ENCODE measurements at regions not wholly inside any gene's neighbourhood (a gene's known extent, or its start where the extent isn't known, plus 50 kb on each side); places are given as distances from the start of the nearest gene placed in this dataset.

DNA sequence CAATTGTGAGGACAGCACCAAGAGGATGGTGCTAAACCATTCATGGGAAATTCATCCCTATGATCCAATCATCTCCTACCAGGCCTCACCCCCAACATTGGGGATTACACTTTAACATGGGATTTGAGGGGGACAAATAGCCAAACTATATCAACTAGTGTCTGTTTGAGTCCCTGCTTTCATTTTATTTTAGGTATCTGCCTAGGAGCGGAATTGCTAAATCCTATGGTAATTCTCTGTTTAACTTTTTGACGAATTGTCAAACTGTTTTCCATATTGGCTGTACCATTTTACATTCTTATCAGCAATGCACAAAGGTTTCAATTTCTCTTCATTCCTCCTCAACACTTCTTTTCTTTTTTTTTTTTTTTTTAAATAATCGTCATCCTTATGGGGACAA, 318.4 kb upstream of the NRP1 start:
- Histone ChIP-seq H3K18ac (ENCODE audit: extremely low read depth, low read length) (no peak overlapping the region), H3K23me2 (ENCODE audit: low read depth, low read length) (no peaks in the 10 kb centered on the region), H2AFZ (ENCODE audit: low read length) (no peak overlapping the region), H4K20me1 (replicated peaks in 1 of 2; ENCODE audit: control insufficient read depth in 1 of 2, insufficient read depth in 2 of 2, low read length in 2 of 2) (no peaks in the 10 kb centered on the region), H2BK120ac (replicated peaks; ENCODE audit: low read depth, low read length) (no peak overlapping the region), H3K4ac (replicated peaks; ENCODE audit: insufficient read length, low read depth, low read length) (no peak overlapping the region), H2AK5ac (ENCODE audit: low read depth, low read length) (no peak overlapping the region), H3K14ac (ENCODE audit: insufficient read length) (no peak overlapping the region), H3K56ac (replicated peaks; ENCODE audit: insufficient read length, low read depth, low read length) (no peak overlapping the region), H3K9me3 (ENCODE audit: insufficient read depth in 2 of 2, low read depth in 1 of 2, low read length in 1 of 2) (peaks cover 0 to 6% of the 10 kb centered on the region in 2 experiments; a peak in 2 of 4 replicates), H4K5ac (ENCODE audit: insufficient read length, low read depth, low read length) (no peak overlapping the region), H4K91ac (replicated peaks; ENCODE audit: insufficient read length, low read length) (no peak overlapping the region), H3K9ac (replicated peaks in 1 of 4; ENCODE audit: extremely low read depth in 1 of 4, low read depth in 3 of 4, low read length in 3 of 4) (no peak overlapping the region), H2BK15ac (ENCODE audit: low read length) (no peak overlapping the region), H3K4me1 (replicated peaks in 1 of 4; ENCODE audit: control insufficient read depth in 3 of 4, insufficient read depth in 4 of 4, low read length in 3 of 4) (no peaks in the 10 kb centered on the region), H2BK12ac (ENCODE audit: low read depth, low read length) (no peak overlapping the region), H2BK20ac (ENCODE audit: low read length) (no peak overlapping the region), H3K27ac (ENCODE audit: low read depth, low read length) (no peak overlapping the region), H3K79me1 (ENCODE audit: low read depth, low read length) (no peaks in the 10 kb centered on the region), H3K4me2 (ENCODE audit: insufficient read depth in 1 of 2, low read depth in 2 of 2, low read length in 2 of 2) (no peak overlapping the region), H3K79me2 (ENCODE audit: control insufficient read depth in 1 of 2, insufficient read depth in 2 of 2, low read length in 2 of 2) (no peaks in the 10 kb centered on the region), H3K23ac (ENCODE audit: insufficient read length) (no peak overlapping the region), H2BK5ac (ENCODE audit: low read depth, low read length) (no peak overlapping the region), H4K8ac (ENCODE audit: extremely low read depth, insufficient read depth, low read length) (no peak overlapping the region), H3K4me3 (ENCODE audit: extremely low read depth in 1 of 4, insufficient read depth in 2 of 4, low read depth in 3 of 4, low read length in 4 of 4) (no peak overlapping the region), H3K36me3 (ENCODE audit: control insufficient read depth in 2 of 4, insufficient read depth in 4 of 4, low read length in 3 of 4) (no peaks in the 10 kb centered on the region), H3K27me3 (replicated peaks in 1 of 4; ENCODE audit: control insufficient read depth in 3 of 4, extremely low read depth in 1 of 4, insufficient read depth in 3 of 4, low read length in 3 of 4) (no peaks in the 10 kb centered on the region)
- FAIRE-seq: no peak
- ChIA-PET CTCF (ENCODE audit: partially characterized antibody) (no interaction called here), POLR2A (ENCODE audit: partially characterized antibody) (no interaction called here)
- no peak for DNase-seq (ENCODE audit: low read depth in 1 of 2, low spot score in 2 of 2)
- WGBS, 2 experiments (ENCODE audit: extremely low coverage in 1 of 2, insufficient coverage in 1 of 2, insufficient read length in 1 of 2, insufficient replicate concordance in 2 of 2, low coverage in 1 of 2, low lambda C conversion rate in 2 of 2, missing lambda C conversion rate in 1 of 2): 82% methylated on average over 3 of the region's 3 CpGs; no CpG with 5 or more reads in 1 of the 2 experiments
- no peak for TF ChIP-seq YY1 (IDR thresholded peaks at IDR 0.05; ENCODE audit: low read depth, low read length)
- no peak for TF ChIP-seq POU5F1 (IDR thresholded peaks at IDR 0.05; ENCODE audit: low read depth, low read length)
- no peak for TF ChIP-seq TAF7 (optimal IDR thresholded peaks at IDR 0.05; ENCODE audit: borderline replicate concordance, low read depth, low read length)
- TF ChIP-seq, protein P1, sequence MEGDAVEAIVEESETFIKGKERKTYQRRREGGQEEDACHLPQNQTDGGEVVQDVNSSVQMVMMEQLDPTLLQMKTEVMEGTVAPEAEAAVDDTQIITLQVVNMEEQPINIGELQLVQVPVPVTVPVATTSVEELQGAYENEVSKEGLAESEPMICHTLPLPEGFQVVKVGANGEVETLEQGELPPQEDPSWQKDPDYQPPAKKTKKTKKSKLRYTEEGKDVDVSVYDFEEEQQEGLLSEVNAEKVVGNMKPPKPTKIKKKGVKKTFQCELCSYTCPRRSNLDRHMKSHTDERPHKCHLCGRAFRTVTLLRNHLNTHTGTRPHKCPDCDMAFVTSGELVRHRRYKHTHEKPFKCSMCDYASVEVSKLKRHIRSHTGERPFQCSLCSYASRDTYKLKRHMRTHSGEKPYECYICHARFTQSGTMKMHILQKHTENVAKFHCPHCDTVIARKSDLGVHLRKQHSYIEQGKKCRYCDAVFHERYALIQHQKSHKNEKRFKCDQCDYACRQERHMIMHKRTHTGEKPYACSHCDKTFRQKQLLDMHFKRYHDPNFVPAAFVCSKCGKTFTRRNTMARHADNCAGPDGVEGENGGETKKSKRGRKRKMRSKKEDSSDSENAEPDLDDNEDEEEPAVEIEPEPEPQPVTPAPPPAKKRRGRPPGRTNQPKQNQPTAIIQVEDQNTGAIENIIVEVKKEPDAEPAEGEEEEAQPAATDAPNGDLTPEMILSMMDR (IDR thresholded peaks at IDR 0.05; ENCODE audit: control extremely low read depth in 1 of 3, insufficient read depth in 1 of 3, low read depth in 1 of 3, low read length in 3 of 3): no peak
- no peak for TF ChIP-seq CHD2 (IDR thresholded peaks at IDR 0.05; ENCODE audit: low read length)
- TF ChIP-seq KDM4A (IDR thresholded peaks at IDR 0.05; ENCODE audit: low read depth, low read length, severe bottlenecking): no peak
- no peak for TF ChIP-seq CEBPB (IDR thresholded peaks at IDR 0.05; ENCODE audit: low read depth, low read length)
- TF ChIP-seq, protein P2, sequence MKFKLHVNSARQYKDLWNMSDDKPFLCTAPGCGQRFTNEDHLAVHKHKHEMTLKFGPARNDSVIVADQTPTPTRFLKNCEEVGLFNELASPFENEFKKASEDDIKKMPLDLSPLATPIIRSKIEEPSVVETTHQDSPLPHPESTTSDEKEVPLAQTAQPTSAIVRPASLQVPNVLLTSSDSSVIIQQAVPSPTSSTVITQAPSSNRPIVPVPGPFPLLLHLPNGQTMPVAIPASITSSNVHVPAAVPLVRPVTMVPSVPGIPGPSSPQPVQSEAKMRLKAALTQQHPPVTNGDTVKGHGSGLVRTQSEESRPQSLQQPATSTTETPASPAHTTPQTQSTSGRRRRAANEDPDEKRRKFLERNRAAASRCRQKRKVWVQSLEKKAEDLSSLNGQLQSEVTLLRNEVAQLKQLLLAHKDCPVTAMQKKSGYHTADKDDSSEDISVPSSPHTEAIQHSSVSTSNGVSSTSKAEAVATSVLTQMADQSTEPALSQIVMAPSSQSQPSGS (IDR thresholded peaks at IDR 0.05; ENCODE audit: low read length): no peak
- no peak for TF ChIP-seq NANOG (IDR thresholded peaks at IDR 0.05; ENCODE audit: insufficient read depth, low read depth, low read length, poor library complexity, severe bottlenecking)
- TF ChIP-seq GTF2F1 (IDR thresholded peaks at IDR 0.05; ENCODE audit: borderline replicate concordance, low read depth, low read length): no peak
- no peak for TF ChIP-seq SP1 (IDR thresholded peaks at IDR 0.05; ENCODE audit: low read depth, low read length)

Measured in H1 (cell line).